GM19023 (cell line): ENCODE measurements at regions not wholly inside any gene's neighbourhood (a gene's known extent, or its start where the extent isn't known, plus 50 kb on each side); places are given as distances from the start of the nearest gene placed in this dataset.

Experiments
- ATAC-seq: cut with Tn5 transposase; IDR thresholded peaks from one replicate; pipeline ENCODE4 v1.9.1; 2021; ENCODE audit warnings: mild to moderate bottlenecking, moderate library complexity; ENCODE audit not compliant: unreplicated experiment

GRCh38 chr19:29321116-29321515, 108.2 kb upstream of the UQCRFS1 start:
- no peak for ATAC-seq

DNA sequence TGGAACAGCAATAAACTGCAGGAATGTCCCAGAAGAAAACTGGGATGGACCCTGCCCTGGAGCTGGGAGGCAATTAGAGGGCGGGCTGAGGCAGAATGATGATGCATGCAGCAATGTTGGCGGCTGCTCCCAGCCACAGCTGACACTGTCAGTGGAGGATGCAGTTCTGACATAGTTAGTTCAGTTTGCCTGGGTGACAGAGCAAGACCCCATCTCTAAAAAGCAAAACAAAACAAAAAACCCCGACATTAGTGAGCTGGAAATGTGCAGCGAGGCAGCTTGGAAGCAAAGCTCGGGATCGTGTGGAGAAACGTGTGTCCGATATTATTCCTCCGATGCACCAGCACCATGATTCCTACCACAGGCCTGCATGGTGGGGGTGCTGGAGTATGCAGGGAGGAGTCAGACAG, 110.1 kb upstream of the UQCRFS1 start:
- no peak for ATAC-seq

- ATAC-seq = no peak
These were observed 110.7 kb upstream of the UQCRFS1 start for GRCh38 chr19:29323440-29324290.

- ATAC-seq = no peak
These were observed 111.3 kb upstream of the UQCRFS1 start for GRCh38 chr19:29324291-29324680.

GRCh38 chr19:29324717-29325116, 111.8 kb upstream of the UQCRFS1 start:
- ATAC-seq = no peak

- no peak for ATAC-seq
These were observed 112.5 kb upstream of the UQCRFS1 start for GRCh38 chr19:29325241-29325975.

DNA sequence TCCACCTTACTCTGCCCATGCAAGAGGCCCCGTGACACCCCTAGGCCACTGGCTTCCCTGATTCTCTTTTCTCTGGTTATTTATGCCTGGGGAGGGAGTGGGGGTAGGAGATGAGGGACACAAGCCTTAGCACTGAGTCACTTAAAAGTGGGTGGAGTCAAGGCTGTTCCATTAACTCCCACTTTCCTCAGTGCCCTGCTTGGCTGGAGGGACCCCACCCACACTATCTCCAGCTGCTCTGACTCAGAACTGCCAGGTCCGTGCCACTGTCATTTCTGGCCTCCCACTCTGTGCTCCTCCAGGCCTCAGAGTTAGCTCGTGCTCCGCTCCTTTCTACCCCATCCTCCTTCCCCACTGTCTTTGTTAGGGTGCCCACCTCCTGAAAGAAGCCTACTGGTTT, 113.4 kb upstream of the UQCRFS1 start:
- ATAC-seq = no peak

DNA sequence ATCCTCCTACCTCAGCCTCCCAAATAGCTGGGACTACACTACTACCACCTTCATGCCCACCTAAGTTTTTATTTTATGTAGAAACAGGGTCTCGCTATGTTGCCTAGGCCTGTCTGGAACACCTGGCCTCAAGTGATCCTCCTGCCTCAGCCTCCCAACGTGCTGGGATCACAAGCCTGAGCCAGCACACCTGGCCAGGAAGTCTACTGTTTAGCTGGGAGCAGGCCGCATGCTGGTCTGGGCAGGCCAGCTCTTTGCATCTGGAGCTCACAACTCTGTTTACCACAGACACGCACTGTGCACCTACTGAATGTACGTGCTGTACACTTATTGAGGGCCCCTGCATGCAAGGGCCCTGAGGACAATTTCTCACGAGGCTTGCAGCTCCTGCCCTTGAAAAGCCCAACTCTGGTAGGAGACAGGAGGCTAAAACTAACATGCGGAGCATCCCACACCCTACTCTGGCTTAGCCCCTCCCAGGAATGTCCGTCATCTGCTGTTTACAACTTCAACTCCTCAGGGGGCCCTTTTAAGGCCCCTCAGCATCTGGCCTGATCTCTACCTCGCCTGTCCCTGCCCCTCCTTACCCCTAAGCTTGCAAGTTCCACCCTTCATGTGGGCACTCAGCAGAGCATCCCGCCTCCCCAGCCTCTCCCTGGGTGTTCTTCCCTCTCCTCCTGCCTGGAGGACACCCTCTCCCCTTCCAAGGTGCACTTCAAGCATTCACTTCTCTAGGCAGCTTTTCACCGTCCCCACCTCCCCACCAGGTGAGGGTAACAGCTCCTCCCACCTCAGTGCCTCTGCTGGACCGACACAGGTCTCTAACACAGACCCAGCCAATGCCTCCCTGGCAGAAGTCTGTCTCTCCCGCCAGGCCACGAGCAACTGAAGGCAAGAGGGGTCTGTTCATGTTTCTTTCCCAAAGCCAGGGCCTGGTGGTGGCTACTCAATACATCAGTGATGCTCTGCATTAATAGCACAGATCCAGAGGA, 114.2 kb upstream of the UQCRFS1 start:
- no peak for ATAC-seq

- no peak for ATAC-seq
These were observed 115.6 kb upstream of the UQCRFS1 start for GRCh38 chr19:29328586-29328985.

DNA sequence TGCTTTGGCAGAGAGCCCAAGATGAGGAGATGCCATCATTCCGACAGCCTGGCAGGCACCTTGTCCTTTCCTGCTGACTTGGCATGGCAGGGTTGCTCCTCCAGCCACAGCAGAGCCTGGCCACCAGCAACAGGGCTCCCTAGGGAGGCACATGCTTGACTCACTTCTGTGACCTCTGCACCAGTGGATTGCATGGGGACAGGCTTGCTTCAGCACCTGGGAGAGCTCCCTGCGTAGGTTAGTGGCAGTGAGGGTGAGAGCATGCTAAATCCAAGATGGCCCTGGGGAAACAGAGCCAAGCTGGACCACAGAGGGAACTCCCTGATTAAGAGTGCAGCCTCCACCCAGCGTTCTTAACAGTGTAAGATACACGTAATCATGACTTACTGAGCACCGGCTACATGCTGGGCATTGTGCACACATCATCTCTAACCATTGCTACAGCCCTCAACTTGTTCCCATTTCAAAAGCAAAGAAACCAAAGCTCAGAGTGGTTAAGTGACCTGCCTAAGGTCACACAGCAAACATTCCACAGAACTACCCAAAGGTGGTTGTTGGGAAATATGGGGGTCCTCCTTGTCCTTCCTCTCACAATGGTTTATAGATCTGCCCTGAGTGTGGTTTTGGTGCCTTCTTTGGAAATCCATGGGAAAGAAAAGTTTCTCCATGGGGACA, 116.6 kb upstream of the UQCRFS1 start:
- ATAC-seq = no peak

- no peak for ATAC-seq
These were observed 123.5 kb upstream of the UQCRFS1 start for GRCh38 chr19:29336425-29336824.

DNA sequence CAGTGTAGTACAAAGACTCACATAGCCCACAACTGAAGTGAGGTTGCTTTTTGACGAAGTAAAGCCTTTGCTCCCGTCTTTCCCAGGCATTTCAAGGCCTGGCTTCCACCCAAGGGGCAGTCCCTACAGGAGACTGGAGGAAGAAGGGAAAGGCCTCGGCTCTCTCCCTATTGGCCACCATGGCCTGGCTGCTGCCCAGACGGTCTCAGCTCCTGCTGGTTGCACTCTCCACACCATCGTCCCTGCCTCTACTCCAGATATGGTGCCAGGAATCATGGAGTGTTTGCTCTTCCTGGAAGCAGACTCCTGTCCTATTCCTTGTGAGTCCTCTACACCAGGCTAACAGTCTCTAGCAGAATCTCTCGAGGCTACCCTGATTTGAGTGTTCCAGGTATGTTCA, 124.1 kb upstream of the UQCRFS1 start:
- ATAC-seq = no peak

DNA sequence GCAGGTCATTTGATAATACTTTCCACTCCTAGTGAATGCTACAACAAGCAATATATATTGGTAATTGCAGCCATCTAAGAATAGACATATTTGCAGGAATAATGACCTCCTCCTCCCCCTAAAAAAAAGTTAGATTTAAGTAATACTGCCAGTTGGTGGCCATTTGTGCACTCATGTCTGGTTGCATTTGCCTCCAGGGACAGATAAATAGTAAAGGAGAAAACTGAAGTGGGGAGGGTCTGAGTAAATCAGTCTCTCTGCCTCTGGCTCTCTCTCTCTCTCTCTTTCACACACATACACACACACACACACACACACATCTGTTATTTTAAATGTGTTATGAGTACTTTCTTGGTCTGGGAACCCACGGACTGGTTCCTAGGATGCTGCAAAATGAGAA, 125.5 kb upstream of the UQCRFS1 start:
- no peak for ATAC-seq

DNA sequence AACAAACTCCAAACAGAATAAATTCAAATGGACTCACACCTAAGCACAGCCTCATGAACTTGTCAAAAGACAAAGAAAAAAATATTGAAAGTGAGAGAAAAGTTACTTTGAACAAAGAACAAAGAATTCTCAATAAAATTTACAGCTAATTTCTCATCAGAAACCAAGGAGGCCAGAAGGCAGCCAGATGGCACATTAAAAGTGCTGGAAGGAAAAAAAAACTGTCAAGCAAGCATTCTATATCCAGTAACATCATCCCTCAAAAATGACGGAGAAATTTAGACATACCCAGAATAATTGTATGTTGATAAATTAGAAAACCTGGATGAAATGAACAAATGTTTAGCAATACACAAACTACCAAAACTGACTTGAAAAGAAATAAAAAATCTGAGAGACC, 129.8 kb upstream of the UQCRFS1 start:
- ATAC-seq = no peak

GRCh38 chr19:29364224-29364726, 151.3 kb upstream of the UQCRFS1 start:
- no peak for ATAC-seq

DNA sequence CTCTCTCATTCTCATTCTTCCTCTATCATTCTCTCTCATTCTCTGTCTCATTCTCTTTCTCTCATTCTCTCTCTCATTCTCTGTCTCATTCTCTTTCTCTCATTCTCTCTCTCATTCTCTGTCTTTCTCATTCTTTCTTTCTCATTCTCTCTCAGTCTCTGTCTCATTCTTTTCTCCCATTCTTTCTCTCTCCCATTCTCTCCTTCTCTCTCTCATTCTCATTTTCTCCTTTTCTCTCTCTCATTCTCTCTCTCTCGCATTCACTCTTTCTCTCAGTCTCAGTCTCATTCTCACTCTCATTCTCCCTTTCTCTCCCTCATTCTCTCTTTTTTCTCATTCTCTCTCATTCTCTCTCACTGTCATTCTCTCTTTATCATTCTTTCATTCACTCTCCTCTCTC, 152.0 kb upstream of the UQCRFS1 start:
- ATAC-seq = no peak

DNA sequence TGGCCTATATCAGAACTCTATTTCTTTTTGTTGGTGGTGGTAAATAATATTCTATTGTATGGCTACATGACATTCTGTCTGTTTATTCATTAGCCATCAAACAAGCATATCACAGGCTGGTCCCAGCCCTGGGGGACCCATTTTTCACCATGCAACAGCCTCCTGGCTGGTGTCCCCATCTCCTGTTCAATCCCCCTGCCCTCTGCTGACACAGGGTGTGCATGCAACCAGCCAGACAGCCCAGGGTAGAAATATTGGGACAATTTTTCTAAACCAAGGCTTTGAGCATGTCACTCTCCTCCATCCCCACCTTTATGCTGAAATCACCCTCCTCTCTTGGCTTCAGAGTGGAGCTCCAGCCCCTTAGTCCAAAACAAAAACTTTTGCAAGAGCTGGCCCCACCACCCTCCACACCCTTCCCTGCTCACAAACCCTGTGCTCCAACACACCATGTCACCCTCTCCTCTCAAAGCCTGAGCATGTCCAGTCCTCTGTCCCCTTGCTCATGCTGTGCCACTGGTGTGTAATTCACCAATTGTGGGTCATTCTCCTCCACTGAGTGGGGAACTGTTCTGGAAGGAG, 153.0 kb upstream of the UQCRFS1 start:
- ATAC-seq = no peak

DNA sequence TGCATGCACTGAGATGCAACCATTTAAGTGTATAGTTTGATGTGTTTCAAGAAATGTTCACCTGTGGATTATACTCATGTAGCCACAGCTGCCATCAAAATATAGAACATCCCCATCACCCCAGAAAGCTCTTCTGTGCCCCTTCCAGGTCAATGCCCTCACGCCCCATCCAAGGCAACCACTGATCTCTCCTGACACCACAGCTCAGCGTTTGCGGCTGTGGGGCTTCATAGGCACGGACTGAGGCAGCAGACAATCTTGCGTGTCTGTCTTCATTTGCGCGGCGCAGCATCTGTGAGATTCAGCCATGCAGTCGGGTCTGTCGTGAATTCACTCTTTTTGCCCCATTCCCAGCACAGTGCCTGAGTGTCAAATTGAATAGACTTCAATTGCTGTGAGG, 153.8 kb upstream of the UQCRFS1 start:
- ATAC-seq = no peak

GRCh38 chr19:29367791-29368222, 154.9 kb upstream of the UQCRFS1 start:
- ATAC-seq = no peak

- no peak for ATAC-seq
These were observed 155.5 kb upstream of the VSTM2B start for GRCh38 chr19:29370276-29370675.
